Gastrocnemius medialis (tissue), 4 donors: ENCODE measurements at regions not wholly inside any gene's neighbourhood (a gene's known extent, or its start where the extent isn't known, plus 50 kb on each side); places are given as distances from the start of the nearest gene placed in this dataset.

Experiments used
- CTCF ChIP-seq, 5 experiments: fragments of 450-650 bp in 3 of 5; fragments of 200-600 bp in 2 of 5; sonication (generic) in 2 of 5; IDR thresholded peaks in 4 of 5; conservative IDR thresholded peaks in 1 of 5; 1 replicate in 4 of 5; 2 replicates in 1 of 5; pipeline ENCODE4 v1.5.1; 2016 to 2019; ENCODE audit warnings: antibody characterized with exemption in 5 of 5, mild to moderate bottlenecking in 3 of 5, moderate library complexity in 3 of 5
- POLR2A ChIP-seq, 2 donors: fragments of 450-650 bp; IDR thresholded peaks; one replicate each; pipeline ENCODE4 v1.6.1; 2017; ENCODE audit warnings: antibody characterized with exemption in 2 of 2, mild to moderate bottlenecking in 2 of 2, moderate library complexity in 2 of 2

DNA sequence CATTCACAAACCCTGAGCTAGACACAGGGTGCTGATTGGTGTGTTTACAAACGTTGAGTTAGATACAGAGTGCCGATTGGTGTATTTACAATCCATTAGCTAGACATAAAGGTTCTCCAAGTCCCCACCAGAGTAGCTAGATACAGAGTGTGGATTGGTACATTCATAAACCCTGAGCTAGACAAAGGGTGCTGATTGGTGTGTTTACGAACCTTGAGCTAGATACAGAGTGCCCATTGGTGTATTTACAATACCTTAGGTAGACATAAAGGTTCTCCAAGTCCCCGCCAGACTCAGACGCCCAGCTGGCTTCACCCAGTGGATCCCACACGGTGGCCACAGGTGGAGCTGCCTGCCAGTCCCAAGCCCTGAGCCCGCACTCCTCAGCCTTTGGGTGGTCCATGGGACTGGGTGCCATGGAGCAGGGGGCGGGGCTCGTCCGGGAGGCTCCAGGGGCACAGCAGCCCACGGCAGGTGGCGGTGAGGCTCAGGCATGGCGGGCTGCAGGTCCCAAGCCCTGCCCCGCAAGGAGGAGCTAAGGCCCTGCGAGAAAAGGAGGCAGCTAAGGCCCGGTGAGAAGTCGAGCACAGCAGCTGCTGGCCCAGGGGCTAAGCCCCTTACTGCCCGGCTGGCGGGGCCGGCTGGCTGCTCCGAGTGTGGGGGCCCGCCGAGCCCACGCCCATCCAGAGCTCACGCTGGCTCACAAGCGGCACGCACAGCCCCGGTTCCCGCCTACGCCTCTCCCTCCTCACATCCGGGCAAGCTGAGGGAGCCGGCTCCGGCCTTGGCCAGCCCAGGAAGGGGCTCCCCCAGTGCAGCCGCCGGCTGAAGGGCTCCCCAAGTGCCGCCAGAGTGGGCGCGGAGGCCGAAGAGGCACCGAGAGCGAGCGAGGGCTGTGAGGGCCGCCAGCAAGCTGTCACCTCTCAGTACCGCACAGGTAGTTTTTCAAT lies 1039.2 kb upstream of the CDH9 start:
- TF ChIP-seq CTCF (IDR thresholded peaks at IDR 0.05 in 4 of 5, conservative IDR thresholded peaks at IDR 0.05 in 1 of 5) (no peak), POLR2A (IDR thresholded peaks at IDR 0.05) (no peak)
